Pancreas (tissue), 10 donors: ENCODE measurements at regions not wholly inside any gene's neighbourhood (a gene's known extent, or its start where the extent isn't known, plus 50 kb on each side); places are given as distances from the start of the nearest gene placed in this dataset.
"Not testable (repeated sequence)": the region's sequence is repeated elsewhere in the genome, so short reads cannot be mapped to it uniquely, and the experiment has no call there.

Experiments
- ATAC-seq, 4 donors: fragments of 200-7000 bp; cut with Tn5 transposase; one replicate each; pipeline versions ENCODE4 v1.8.0 to v1.9.1; 2020; ENCODE audit warnings: mild to moderate bottlenecking in 4 of 4, moderate library complexity in 4 of 4
- DNase-seq, 6 donors: peaks; one replicate each; pipeline ENCODE4 v3.0.0-alpha.2; 2020
- FAIRE-seq: peaks from 2 replicates; lab custom pipeline; 2012; peaks lifted over from hg19 to GRCh38; lab: Jason Lieb, UNC
- H3K27ac ChIP-seq, 4 donors: fragments of 200-600 bp; sonication (generic); 1 replicate in 3 of 4; 2 replicates in 1 of 4; pipeline versions ENCODE4 v1.5.0 to v1.8.0; 2020
- H3K27me3 ChIP-seq, 4 donors: fragments of 200-600 bp; one replicate each; pipeline ENCODE4 v1.8.0; 2021
- H3K36me3 ChIP-seq, 3 donors: fragments of 200-600 bp; sonication (generic) in 1 of 3; one replicate each; pipeline versions ENCODE4 v1.5.0 to v1.8.0; 2020 to 2021
- H3K4me1 ChIP-seq, 3 donors: fragments of 200-600 bp; one replicate each; pipeline ENCODE4 v1.8.0; 2021
- H3K4me3 ChIP-seq, 4 donors: fragments of 200-600 bp; sonication (generic) in 2 of 4; one replicate each; pipeline versions ENCODE4 v1.5.0 to v1.8.0; 2020 to 2021
- H3K9me3 ChIP-seq, 4 donors: fragments of 200-600 bp; one replicate each; pipeline ENCODE4 v1.8.0; 2021
- CTCF ChIP-seq, 4 donors: fragments of 200-600 bp; sonication (generic) in 3 of 4; IDR thresholded peaks; one replicate each; pipeline versions ENCODE4 v1.5.0 to v1.8.0; 2021; ENCODE audit warnings: antibody characterized with exemption in 4 of 4
- WGBS, 2 donors: extraction: QIAGEN DNeasy Blood & Tissue Kit; methylation state at CpG; one replicate each; pipeline ENCODE4 v1.1.7; 2013; 5-methylcytosine and 5-hydroxymethylcytosine counted together
- intact Hi-C, 3 donors: fragments of 100-400 bp; cut with DNase I; formaldehyde crosslinking; loops; one replicate each; pipeline versions ENCODE4 v1.11.1 to v1.14.2; 2022
- donor health status: healthy with polysubstance abuse.
- donor health status: DM: no; HTN: no; CAD: no; lungs with moderate emphysema.
- donor health status: DM: no; HTN: no; CAD: no.
- donor health status: control.
- donor health status: control.
- donor health status: Bipolar disorder and iron deficiency.
- donor health status: DM: yes; HTN: yes; CAD: no.
- donor health status: DM: no; HTN: no; CAD: no.
- donor health status: DM: no; HTN: no; CAD: no.
- donor health status: DM: yes; HTN: yes; CAD: no.

- no peak for TF ChIP-seq CTCF (IDR thresholded peaks at IDR 0.05)
- WGBS, 2 donors = 15% methylated on average over 74 to 78 of the region's 78 CpGs
- peak in 1 of 4 donors; percentile 53 for ATAC-seq
- no peaks in the 10 kb centered on the region for H3K9me3 ChIP-seq
- intact Hi-C loops = no loop called here
- H3K27me3 ChIP-seq = no peaks in the 10 kb centered on the region
- H3K4me3 ChIP-seq = no peak overlapping the region
- no peak for FAIRE-seq
- no peaks in the 10 kb centered on the region for H3K36me3 ChIP-seq
- H3K27ac ChIP-seq = no peak overlapping the region
- no peaks in the 10 kb centered on the region for H3K4me1 ChIP-seq
- DNase-seq = peak in 3 of 6 donors; percentile 13 to 66 (median 22)
Observed at GRCh38 chr7:63789378-63790176, 209.1 kb upstream of the ZNF722 start.

GRCh38 chr7:63790177-63790763 is 208.4 kb upstream of the ZNF722 start:
- intact Hi-C loops, H3K36me3 ChIP-seq, FAIRE-seq, H3K9me3 ChIP-seq, H3K4me1 ChIP-seq, H3K4me3 ChIP-seq, H3K27me3 ChIP-seq, ATAC-seq, H3K27ac ChIP-seq: not testable (repeated sequence)
- WGBS, 2 donors = 9 to 14% methylated on average over 19 to 49 of the region's 49 CpGs
- peak in 1 of 6 donors; percentile 34 for DNase-seq
